Mesenchymal stem cell (in vitro differentiated cells and primary cell): ENCODE measurements at regions not wholly inside any gene's neighbourhood (a gene's known extent, or its start where the extent isn't known, plus 50 kb on each side); places are given as distances from the start of the nearest gene placed in this dataset.

Experiments
- DNase-seq: peaks from one replicate; pipeline ENCODE4 v3.0.0-alpha.2; 2013
- H2AFZ ChIP-seq: one replicate; pipeline ENCODE4 v1.6.1; 2013; ENCODE audit warnings: low read depth, mild to moderate bottlenecking, control low read depth, inconsistent platforms, low read length, moderate library complexity
- H2AK5ac ChIP-seq: 2 replicates; pipeline ENCODE4 v1.6.1; 2013; ENCODE audit warnings: low read length, moderate library complexity, mild to moderate bottlenecking, inconsistent platforms; ENCODE audit not compliant: severe bottlenecking
- H2BK120ac ChIP-seq: one replicate; pipeline ENCODE4 v1.6.1; 2013; ENCODE audit warnings: low read depth, mild to moderate bottlenecking, inconsistent platforms, low read length, moderate library complexity
- H2BK12ac ChIP-seq, 2 experiments: one replicate each; pipeline ENCODE4 v1.6.1; 2013; ENCODE audit warnings: inconsistent platforms in 2 of 2, low read length in 2 of 2, mild to moderate bottlenecking in 2 of 2, moderate library complexity in 2 of 2, control low read depth in 1 of 2
- H2BK15ac ChIP-seq: one replicate; pipeline ENCODE4 v1.6.1; 2013; ENCODE audit warnings: mild to moderate bottlenecking, low read depth, inconsistent platforms; ENCODE audit not compliant: poor library complexity, severe bottlenecking
- H2BK5ac ChIP-seq: 2 replicates; pipeline ENCODE4 v1.6.1; 2013; ENCODE audit warnings: low read depth, mild to moderate bottlenecking, low read length, control low read depth, inconsistent platforms; ENCODE audit not compliant: poor library complexity, severe bottlenecking
- H3K14ac ChIP-seq, 2 experiments: one replicate each; pipeline ENCODE4 v1.6.1; 2013; ENCODE audit warnings: inconsistent platforms in 2 of 2, low read length in 2 of 2, control low read depth in 1 of 2, mild to moderate bottlenecking in 1 of 2, moderate library complexity in 1 of 2
- H3K18ac ChIP-seq, 2 experiments: one replicate each; pipeline ENCODE4 v1.6.1; 2013; ENCODE audit warnings: inconsistent platforms in 2 of 2, low read length in 2 of 2, control low read depth in 1 of 2, low read depth in 1 of 2, mild to moderate bottlenecking in 1 of 2
- H3K23ac ChIP-seq, 2 experiments: one replicate each; pipeline ENCODE4 v1.6.1; 2013; ENCODE audit warnings: inconsistent platforms in 2 of 2, low read length in 2 of 2, mild to moderate bottlenecking in 2 of 2, moderate library complexity in 2 of 2, control low read depth in 1 of 2
- H3K27ac ChIP-seq: 2 replicates; pipeline ENCODE4 v1.5.1; 2013; ENCODE audit warnings: mild to moderate bottlenecking, moderate library complexity, low read length, control low read depth, inconsistent platforms; ENCODE audit not compliant: poor library complexity, severe bottlenecking
- H3K27me3 ChIP-seq, 2 experiments: 2 replicates each; pipeline versions ENCODE4 v1.6.1 to v1.7.0; 2013; ENCODE audit warnings: low read length in 2 of 2, mild to moderate bottlenecking in 2 of 2, moderate library complexity in 2 of 2, control low read depth in 1 of 2, inconsistent platforms in 1 of 2; ENCODE audit not compliant: control insufficient read depth in 1 of 2, insufficient read depth in 1 of 2
- H3K36me3 ChIP-seq, 2 experiments: 2 replicates each; pipeline versions ENCODE4 v1.6.1 to v1.7.0; 2013; ENCODE audit warnings: low read length in 2 of 2, control low read depth in 1 of 2, inconsistent platforms in 1 of 2, low read depth in 1 of 2, mild to moderate bottlenecking in 1 of 2; ENCODE audit not compliant: insufficient read depth in 2 of 2, control insufficient read depth in 1 of 2
- H3K4ac ChIP-seq, 2 experiments: one replicate each; pipeline ENCODE4 v1.6.1; 2013; ENCODE audit warnings: inconsistent platforms in 2 of 2, low read length in 2 of 2, mild to moderate bottlenecking in 2 of 2, moderate library complexity in 2 of 2, control low read depth in 1 of 2, low read depth in 1 of 2
- H3K4me1 ChIP-seq: 2 replicates; pipeline ENCODE4 v1.6.1; 2013; ENCODE audit warnings: low read depth, low read length, control low read depth; ENCODE audit not compliant: control insufficient read depth, insufficient read depth
- H3K4me2 ChIP-seq: 2 replicates; pipeline ENCODE4 v1.6.1; 2013; ENCODE audit warnings: low read length, mild to moderate bottlenecking, inconsistent platforms; ENCODE audit not compliant: poor library complexity, severe bottlenecking
- H3K4me3 ChIP-seq, 2 experiments: 2 replicates each; pipeline versions ENCODE4 v1.5.1 to v1.7.0; 2013; ENCODE audit warnings: low read length in 2 of 2, mild to moderate bottlenecking in 2 of 2, control low read depth in 1 of 2, low read depth in 1 of 2; ENCODE audit not compliant: insufficient read depth in 1 of 2
- H3K79me1 ChIP-seq: replicated peaks from 2 replicates; pipeline ENCODE4 v1.6.1; 2013; ENCODE audit warnings: mild to moderate bottlenecking, control low read depth, low read length, inconsistent platforms; ENCODE audit not compliant: poor library complexity, severe bottlenecking
- H3K9ac ChIP-seq: 2 replicates; pipeline ENCODE4 v1.7.0; 2013; ENCODE audit warnings: mild to moderate bottlenecking, low read length, moderate library complexity
- H3K9me3 ChIP-seq: 2 replicates; pipeline ENCODE4 v1.7.0; 2013; ENCODE audit warnings: mild to moderate bottlenecking, low read length; ENCODE audit not compliant: control insufficient read depth
- H4K8ac ChIP-seq: one replicate; pipeline ENCODE4 v1.6.1; 2013; ENCODE audit warnings: inconsistent platforms, mild to moderate bottlenecking, low read length, moderate library complexity
- H4K91ac ChIP-seq: one replicate; pipeline ENCODE4 v1.6.1; 2013; ENCODE audit warnings: mild to moderate bottlenecking, low read length, inconsistent platforms
- WGBS: methylation state at CpG from one replicate; pipeline ENCODE4 v1.1.7; 2013; ENCODE audit warnings: mixed read lengths; 5-methylcytosine and 5-hydroxymethylcytosine counted together

DNA sequence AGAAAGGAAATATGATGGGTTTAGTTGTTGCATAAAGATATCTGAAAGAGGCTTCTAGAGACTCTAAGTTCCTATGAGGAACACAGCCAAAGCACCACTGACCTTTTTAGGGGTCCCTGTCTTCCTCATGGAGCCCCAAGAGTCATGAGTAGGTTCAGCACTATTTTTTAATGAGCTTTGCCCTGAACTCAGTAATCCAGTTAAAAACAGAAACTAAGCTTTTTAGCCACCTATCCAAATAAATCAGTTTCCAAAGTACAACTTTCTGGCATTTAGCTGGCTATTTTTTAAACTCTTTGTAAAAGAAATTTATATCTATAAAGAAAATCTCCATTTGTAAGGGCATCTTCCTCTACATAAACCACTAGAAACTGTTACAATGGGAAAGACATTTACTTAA, 241.8 kb upstream of the UBASH3B start:
- no peak overlapping the region for H4K91ac ChIP-seq
- H2BK15ac ChIP-seq, result no peak overlapping the region
- H2AK5ac ChIP-seq, result no peak overlapping the region
- no peaks in the 10 kb centered on the region for H3K4me1 ChIP-seq
- peaks cover 15% of the 10 kb centered on the region for H3K9me3 ChIP-seq
- no peak overlapping the region for H2AFZ ChIP-seq
- H2BK120ac ChIP-seq, result no peak overlapping the region
- H3K14ac ChIP-seq, result no peak overlapping the region
- no peaks in the 10 kb centered on the region for H3K79me1 ChIP-seq
- H3K4ac ChIP-seq, result no peak overlapping the region
- H2BK5ac ChIP-seq, result no peak overlapping the region
- H3K27ac ChIP-seq, result no peak overlapping the region
- H3K36me3 ChIP-seq, result no peaks in the 10 kb centered on the region
- no peak overlapping the region for H3K18ac ChIP-seq
- DNase-seq, result no peak
- H3K9ac ChIP-seq, result no peak overlapping the region
- H3K4me3 ChIP-seq, result no peak overlapping the region
- no peak overlapping the region for H3K4me2 ChIP-seq
- no peaks in the 10 kb centered on the region for H3K27me3 ChIP-seq
- H2BK12ac ChIP-seq, result no peak overlapping the region
- no peak overlapping the region for H3K23ac ChIP-seq
- no peak overlapping the region for H4K8ac ChIP-seq

DNA sequence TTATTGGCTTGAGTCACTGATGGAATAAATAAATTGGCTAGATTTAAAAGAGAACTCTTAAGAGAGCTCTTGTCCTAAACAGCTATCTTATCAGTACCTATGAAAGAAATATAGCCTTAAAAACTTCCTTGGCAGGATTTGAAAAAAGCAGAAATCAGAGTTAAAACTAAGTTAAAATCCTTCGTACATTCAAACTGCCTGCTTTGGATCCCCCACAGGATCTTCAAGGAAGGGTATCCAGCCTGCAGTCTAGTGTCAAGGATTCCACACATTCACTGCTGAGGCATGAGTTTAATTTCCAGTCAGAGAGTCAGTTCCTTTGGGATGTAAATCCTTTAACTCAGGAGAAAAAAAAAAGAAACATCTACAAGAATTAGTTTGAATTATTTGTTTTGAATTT, 242.9 kb upstream of the UBASH3B start:
- no peaks in the 10 kb centered on the region for H3K27me3 ChIP-seq
- no peak overlapping the region for H3K27ac ChIP-seq
- no peak overlapping the region for H3K4me3 ChIP-seq
- no peak overlapping the region for H3K23ac ChIP-seq
- no peak overlapping the region for H3K18ac ChIP-seq
- no peak overlapping the region for H2AFZ ChIP-seq
- no peak overlapping the region for H3K4me2 ChIP-seq
- H3K79me1 ChIP-seq, result no peaks in the 10 kb centered on the region
- no peak overlapping the region for H2BK5ac ChIP-seq
- no peak overlapping the region for H3K9ac ChIP-seq
- H3K4me1 ChIP-seq, result no peaks in the 10 kb centered on the region
- H3K36me3 ChIP-seq, result no peaks in the 10 kb centered on the region
- WGBS, result 67% methylated on average over 1 of the region's 1 CpG
- H3K9me3 ChIP-seq, result peaks cover 15% of the 10 kb centered on the region
- H2BK120ac ChIP-seq, result no peak overlapping the region
- no peak for DNase-seq
- H3K14ac ChIP-seq, result no peak overlapping the region
- no peak overlapping the region for H3K4ac ChIP-seq
- no peak overlapping the region for H2BK12ac ChIP-seq
- H2AK5ac ChIP-seq, result no peak overlapping the region
- H4K91ac ChIP-seq, result no peak overlapping the region
- no peak overlapping the region for H2BK15ac ChIP-seq
- H4K8ac ChIP-seq, result no peak overlapping the region

DNA sequence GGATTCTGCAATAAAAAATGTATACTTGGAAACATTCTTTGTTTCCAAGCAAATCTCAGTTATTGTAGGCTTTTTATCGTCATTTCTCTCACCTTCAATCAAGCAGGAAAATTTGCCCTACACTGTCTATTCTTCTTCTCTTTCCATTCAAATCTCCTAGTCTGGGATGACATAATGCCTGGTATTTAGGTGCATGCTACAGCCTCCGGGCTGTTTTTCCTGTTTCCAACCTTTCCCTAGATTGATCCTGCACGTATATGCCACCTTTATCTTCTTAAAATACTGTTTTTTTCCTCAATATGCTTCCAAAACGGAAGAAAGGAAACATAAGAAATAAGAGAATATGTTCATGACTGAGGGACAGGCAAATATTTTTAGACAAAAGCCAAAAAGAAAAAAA, 249.1 kb upstream of the UBASH3B start:
- 88% methylated on average over 2 of the region's 4 CpGs for WGBS

DNA sequence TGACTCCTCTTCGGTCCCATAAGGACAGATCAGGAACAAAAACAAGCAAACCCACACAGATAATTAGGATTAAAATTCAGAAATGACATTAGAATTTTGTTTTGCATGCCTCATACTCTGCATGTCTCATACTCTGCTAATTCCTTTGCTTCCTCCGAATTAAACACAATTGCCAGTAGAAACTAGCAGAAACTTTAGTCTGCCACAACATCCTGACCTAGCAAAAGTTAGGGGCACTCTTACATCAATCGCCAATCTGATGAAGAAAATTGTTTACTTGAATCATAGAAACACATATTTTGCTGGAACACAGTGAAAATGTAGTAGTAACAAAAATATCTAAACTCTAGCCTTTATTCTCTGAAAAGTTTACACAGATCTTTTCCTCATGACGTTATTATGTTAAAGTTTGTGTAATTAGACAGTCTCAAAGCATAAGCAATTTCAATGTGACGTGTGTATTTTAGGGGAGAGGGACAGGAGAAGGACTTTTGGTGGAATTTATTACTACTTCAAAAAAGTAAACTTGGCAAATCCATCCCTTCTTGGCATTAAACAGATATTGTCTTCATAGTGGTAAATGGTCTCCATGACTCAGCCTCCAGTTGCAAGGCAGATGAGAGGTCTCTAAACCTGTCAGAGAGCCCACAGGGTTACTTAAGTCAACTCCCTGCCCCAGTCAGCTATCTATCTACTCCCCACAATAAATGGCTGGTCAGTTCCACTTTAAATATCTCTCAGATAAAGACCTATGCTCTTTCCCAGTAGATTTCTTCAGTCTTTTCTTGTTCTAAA, 249.8 kb upstream of the UBASH3B start:
- Histone ChIP-seq H2BK120ac (no peak overlapping the region), H3K4me3 (no peak overlapping the region), H2BK5ac (no peak overlapping the region), H3K27ac (no peak overlapping the region), H3K36me3 (no peaks in the 10 kb centered on the region), H3K4ac (no peak overlapping the region), H3K79me1 (no peaks in the 10 kb centered on the region), H3K14ac (no peak overlapping the region), H2AFZ (no peak overlapping the region), H4K8ac (no peak overlapping the region), H3K23ac (no peak overlapping the region), H3K27me3 (no peaks in the 10 kb centered on the region), H3K4me2 (no peak overlapping the region), H3K18ac (no peak overlapping the region), H3K9ac (no peak overlapping the region), H2BK15ac (no peak overlapping the region), H3K4me1 (no peaks in the 10 kb centered on the region), H2AK5ac (no peak overlapping the region), H2BK12ac (no peak overlapping the region), H4K91ac (no peak overlapping the region), H3K9me3 (no peaks in the 10 kb centered on the region)
- DNase-seq, result no peak
- 88% methylated on average over 3 of the region's 5 CpGs for WGBS

More for the DNA sequence above, 249.1 kb upstream of the UBASH3B start:
- H3K4me3 ChIP-seq, result no peak overlapping the region
- no peak overlapping the region for H3K4ac ChIP-seq
- no peak overlapping the region for H3K23ac ChIP-seq
- H3K4me1 ChIP-seq, result no peaks in the 10 kb centered on the region
- H3K79me1 ChIP-seq, result no peaks in the 10 kb centered on the region
- no peak overlapping the region for H2AK5ac ChIP-seq
- H3K9me3 ChIP-seq, result no peaks in the 10 kb centered on the region
- H3K36me3 ChIP-seq, result no peaks in the 10 kb centered on the region
- no peak overlapping the region for H3K27ac ChIP-seq
- H2AFZ ChIP-seq, result no peak overlapping the region
- no peak overlapping the region for H4K8ac ChIP-seq
- no peak overlapping the region for H3K4me2 ChIP-seq
- DNase-seq, result no peak
- H3K14ac ChIP-seq, result no peak overlapping the region
- H2BK15ac ChIP-seq, result no peak overlapping the region
- no peak overlapping the region for H2BK5ac ChIP-seq
- H3K18ac ChIP-seq, result no peak overlapping the region
- H2BK12ac ChIP-seq, result no peak overlapping the region
- no peak overlapping the region for H2BK120ac ChIP-seq
- no peak overlapping the region for H3K9ac ChIP-seq
- H3K27me3 ChIP-seq, result no peaks in the 10 kb centered on the region
- H4K91ac ChIP-seq, result no peak overlapping the region
